OCI-M2 (cell line): ENCODE measurements at regions not wholly inside any gene's neighbourhood (a gene's known extent, or its start where the extent isn't known, plus 50 kb on each side); places are given as distances from the start of the nearest gene placed in this dataset.
"Not testable (repeated sequence)": the region's sequence is repeated elsewhere in the genome, so short reads cannot be mapped to it uniquely, and the experiment has no call there.

ENCODE experiments used
- DNase-seq: peaks from one replicate; lab custom pipeline; 2025; ENCODE audit not compliant: unreplicated experiment; lab: John Stamatoyannopoulos, UW

DNA sequence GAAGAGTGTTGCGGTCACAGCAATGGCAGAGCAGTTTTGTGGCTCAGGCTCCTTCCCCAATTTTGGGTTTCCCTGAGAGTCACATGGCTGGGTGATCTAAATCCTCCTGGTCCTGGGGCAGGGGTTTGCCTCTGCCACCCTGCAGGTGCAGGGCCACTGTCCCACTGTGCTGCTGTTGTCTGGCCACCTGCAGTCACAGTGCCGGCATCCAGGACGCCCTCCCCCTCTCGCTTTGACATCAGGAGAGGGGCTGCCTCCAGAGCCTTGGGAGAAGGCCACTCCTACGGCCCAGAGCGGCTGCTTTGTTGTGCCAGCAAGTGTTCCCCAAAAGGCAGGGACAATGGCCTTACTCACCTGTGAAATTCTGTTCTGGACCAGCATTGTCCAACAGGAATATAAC is 449.0 kb downstream of the QKI start:
- no peak for DNase-seq

DNA sequence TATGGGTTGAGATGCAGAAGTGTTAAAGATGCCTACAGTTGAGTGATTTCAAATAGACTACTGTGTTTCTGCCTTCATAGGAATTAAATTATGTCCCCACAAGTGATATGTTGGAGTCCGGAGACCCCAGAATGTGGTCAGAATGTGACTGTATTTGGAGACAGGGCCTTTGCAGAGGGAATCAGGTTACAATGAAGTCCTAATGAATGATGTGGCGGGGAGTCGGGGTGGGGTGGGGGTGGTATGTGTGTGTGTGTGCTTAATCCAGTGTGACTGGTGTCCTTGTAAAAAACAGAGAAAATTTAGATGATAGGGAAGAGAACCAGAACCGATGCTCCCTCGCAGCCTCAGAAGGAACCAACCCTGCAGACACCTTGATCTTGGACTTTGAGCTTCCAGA is 448.2 kb downstream of the QKI start:
- no peak for DNase-seq

DNA sequence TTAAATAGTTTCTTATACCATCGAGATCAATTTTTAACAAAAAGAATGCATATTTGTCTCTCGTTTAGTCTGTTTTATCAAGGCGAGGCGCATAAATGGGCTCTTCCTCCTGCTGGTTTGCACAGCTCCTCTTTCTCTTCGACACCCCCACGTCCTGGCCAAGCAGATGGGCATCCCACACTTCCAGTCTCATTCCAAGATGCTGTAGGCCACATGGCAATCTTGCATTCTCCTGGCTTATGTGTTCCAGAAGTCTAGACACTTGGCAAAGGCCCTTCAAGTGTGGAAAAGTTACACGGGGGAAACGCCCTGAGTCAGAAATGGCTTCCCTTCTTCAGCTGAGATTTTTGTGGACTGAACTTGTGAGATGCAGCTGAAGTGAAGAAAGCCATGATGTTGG is 447.1 kb downstream of the QKI start:
- DNase-seq, result no peak

DNA sequence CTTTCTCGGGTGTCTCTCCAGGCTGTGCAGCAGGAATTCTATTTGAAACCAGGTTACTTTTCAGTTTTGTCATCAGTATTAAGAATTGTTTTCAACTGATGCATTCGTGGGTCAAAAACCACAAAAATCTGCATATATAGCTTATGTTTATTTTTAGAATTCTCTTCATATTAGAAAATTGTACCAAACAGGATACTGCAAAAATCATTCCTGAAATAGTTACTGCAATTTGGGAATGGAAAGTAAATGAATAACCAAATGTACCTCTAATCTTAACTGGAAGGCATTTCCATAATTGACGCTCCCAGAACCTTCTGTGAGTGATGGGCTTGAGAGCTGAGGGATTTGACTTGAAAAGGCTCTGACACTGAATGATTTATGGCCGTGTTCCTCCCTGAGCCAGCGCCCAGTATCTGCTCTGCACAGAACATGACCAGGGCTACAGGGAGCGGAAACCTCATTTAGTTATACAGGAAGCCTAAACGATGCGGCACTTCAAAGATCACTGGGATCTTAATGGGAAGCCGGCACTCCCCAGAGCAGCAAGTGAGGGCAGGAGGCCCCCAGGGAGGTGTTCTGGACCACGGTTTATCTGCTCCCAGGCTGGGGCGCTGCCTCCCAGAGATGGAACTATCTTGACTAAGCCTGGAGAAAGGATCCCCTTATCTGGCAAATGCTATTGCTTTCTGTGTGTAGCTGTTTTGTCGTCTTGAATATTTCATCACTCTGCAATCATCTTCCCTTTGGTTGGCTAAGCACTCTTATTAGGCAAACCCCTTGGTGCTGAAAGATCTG is 446.0 kb downstream of the QKI start:
- DNase-seq, result peak; percentile 78

DNA sequence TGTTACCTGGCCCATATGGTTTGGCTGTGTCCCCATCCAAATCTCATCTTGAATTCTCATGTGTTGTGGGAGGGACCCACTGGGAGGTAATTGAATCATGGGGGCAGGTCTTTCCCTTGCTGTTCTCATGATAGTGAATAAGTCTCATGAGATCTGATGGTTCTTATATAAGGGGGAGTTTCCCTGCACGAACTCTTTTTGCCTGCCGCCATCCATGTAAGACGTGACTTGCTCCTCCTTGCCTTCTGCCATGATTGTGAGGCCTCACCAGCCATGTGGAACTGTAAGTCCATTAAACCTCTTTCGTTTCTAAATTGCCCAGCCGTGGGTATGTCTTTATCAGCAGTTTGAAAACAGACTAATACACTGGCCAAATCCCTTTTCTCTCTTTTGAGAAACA is 444.4 kb downstream of the QKI start:
- not testable (repeated sequence) for DNase-seq

DNA sequence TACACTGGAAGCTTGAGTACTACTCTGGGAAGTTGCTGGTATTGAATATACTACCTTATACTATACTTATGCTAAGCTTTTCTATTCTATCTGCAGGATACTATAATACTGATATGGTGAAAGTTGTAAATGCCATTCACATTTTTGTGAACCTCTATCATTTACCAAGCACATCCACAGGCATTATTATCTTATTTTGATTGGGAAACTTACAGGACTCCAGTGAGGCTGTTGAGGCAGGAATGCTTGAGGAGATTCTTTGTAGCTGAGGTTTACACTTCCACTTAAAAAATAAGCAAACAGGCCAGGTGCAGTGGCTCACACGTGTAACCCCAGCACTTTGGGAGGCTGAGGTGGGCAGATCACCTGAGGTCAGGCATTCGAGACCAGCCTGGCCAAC is 442.9 kb downstream of the QKI start:
- DNase-seq, result no peak

DNA sequence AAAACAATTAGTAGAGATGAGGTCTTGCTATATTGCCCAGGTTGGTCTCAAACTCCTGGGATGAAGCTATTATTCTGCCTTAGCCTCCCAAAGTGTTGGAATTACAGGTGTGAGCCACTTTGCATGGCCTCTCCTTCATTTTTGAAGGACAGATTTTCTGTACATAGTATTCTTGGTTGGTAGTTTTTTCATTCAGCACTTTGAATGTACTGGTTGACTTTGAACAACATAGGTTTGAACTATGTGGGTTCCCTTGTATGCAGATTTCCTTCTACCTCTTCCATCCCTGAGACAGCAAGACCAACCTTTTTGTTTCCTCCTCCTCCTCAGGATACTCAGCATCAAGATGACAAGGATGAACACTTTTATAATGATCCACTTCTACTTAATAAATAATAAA is 436.4 kb downstream of the QKI start:
- no peak for DNase-seq

DNA sequence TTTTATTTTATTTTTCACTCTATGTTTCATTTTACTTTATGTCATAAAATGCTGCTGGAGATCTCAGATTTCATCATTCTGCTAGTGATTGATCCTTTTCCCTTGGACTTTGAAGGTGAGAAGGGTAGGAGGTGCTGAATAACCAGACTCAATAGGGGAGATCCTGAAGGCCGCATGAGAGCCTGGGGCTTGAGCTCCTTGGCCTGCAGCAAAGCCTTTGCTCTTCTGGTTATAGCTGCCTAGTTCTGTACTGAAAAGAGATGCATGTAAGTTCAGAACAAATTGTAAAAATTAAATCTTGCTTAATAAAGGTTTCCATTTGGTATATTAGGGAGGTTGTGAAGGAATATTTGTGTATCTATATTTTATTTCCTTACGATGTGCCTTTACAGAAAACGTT is 430.2 kb downstream of the QKI start:
- DNase-seq, result no peak

DNA sequence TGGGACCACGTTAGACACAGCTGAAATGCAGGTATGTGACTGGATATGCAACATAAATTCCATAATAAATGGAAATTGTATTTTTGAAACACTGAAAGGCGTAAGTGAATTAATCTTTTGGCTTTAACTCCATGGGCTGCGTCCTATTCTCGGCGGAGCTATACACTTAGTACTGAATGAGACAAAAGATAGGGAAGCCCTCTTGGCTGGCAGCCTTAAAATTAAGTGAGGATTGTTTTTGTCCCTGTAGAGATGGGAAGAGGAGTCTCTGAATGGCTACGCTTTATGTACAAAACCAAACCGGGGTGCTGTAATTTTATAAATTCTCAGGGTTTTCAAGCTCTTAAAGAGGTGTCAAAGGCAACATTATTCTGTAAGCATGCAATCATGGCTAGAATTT is 429.8 kb downstream of the QKI start:
- DNase-seq, result no peak

DNA sequence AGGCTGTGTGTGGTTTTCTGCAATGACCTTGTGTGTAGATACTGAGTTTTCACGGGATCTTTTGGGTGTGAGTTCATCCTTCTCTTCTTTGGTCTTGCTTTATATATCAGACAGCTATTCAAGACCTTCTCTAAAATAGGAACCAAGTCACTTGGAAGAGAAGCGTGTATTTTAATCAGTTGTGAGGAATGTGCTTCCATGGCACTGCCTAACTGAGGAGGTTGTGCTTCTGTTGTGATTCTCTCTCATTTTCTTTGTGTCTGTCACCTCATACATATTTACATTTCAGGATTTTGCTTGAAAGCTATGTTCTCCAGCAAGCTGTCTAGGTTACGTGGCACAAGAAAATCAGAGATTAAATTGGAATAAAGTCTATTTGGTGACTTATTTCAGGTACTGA is 428.7 kb downstream of the QKI start:
- DNase-seq, result no peak

DNA sequence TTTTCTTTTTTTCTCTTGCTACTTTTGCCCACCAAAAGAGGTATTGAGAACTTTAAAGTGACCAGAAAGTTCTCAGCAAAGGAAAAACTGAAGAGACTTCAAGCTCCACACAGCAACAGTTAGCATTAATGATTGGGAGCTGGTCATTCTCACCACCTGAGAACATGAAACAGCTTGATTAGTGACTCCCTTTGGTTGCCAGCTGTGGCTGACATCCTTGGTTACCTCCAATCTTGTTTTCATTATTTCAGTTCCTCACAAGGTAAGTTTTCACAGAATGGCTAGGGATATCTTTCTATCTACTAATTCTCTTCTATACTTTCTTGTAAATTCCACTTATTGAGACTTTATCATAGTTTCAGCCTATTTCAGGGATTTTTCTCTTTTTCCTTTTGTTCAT is 427.9 kb downstream of the QKI start:
- no peak for DNase-seq

DNA sequence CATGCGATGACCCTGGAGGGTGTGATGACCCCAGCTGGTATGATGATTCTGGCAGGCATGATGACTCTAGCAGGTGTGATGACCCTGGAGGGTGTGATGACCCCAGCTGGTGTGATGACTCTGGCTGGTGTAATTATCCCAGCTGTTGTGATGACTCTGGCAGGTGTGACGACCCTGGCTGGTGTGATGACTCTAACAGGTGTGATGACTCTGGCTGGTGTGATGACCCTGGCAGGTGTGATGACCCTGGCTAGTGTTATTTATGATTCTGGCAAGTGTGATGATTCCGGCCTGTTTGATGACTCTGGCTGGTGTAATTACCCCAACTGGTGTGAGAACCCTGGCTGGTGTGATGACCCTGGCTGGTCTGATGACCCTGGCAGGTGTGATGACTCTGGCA is 427.2 kb downstream of the QKI start:
- DNase-seq, result no peak

DNA sequence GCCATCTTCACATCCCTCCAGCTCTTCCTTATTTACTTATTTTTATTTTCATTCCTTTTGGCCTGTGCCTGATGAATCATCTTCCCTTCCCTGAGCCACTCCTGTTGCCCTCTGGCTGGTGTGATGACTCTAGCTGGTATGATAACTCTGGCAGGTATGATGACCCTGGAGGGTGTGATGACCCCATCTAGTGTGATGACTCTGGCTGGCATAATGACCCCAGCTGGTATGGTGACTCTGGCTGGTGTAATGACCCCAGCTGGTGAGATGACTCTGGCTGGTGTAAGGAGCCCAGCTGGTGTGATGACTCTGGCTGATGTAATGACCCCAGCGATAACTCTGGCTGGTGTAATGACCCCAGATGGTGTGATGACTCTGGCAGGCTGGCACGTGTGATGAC is 426.8 kb downstream of the QKI start:
- DNase-seq, result no peak

DNA sequence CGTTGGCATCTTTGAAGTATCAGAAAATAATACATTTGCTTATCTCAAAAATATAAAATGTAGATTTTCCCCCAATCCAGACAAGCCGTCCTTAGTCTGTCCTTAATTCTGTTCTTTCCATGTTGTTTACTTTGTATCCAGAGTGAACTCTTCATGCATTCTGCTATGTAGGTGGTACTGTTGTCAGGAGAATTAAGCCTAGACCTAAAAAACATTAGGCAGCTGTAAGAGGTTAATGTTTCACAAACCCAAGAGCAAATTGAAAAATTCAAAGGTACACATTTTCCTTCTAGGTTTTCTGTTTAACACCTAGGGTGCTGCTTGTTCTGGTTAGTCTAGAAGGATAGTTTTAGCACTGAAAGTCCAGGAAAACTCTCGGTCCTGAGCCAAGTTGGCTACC is 426.4 kb downstream of the QKI start:
- no peak for DNase-seq

DNA sequence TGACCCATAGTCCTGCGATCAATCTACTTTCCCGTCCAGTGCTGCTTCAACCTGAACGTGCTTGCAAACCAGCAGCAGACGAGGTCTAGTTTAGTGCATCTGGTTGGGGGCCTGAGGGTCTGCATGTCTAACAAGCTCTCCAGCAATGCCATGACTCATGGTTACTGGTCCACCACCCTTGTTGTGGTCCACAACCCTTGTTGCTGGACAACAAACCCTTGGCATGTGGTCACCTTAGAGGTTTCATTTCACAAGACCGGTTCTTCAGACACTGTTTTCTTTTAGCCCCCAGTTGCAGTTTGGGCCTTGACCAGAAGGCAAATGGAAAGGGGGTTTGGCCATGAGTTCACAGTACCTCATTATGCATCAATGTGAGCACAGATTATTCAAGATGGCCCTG is 424.8 kb downstream of the QKI start:
- no peak for DNase-seq

DNA sequence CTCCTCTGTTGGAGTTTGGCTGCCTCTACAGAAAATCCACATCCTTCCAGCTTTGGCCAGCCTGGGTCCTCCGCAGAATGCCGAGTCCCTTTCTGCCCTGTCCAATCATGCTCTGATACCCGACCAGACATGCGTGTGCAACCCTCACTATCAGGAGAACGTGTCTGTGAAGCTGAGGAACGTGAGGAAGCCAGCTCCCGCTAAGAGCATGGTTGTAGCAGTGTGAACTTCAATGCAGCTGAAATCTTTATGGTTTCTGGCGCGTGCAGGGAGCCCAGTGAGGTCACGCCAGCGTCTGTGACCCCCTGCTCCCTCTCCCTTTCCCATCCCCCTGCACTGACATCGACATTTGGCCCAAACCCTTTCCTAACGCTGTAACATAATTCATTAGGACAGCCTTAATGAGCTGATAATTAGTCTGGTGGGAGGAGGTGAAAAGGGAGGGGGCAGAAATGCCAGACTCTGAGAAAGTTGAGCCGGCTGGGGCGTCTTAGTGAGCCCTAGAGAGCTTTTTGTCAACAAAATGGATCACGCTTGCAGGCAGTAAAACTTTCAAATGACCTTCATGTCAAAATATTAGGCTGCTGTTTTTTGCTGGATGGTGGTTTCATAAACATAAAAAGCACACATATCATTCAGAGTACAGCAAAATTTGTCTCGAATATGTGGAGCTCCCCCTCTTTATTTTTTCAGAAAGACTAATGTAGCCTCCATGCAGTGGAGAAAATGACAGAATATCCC is 423.3 kb downstream of the QKI start:
- DNase-seq, result no peak

DNA sequence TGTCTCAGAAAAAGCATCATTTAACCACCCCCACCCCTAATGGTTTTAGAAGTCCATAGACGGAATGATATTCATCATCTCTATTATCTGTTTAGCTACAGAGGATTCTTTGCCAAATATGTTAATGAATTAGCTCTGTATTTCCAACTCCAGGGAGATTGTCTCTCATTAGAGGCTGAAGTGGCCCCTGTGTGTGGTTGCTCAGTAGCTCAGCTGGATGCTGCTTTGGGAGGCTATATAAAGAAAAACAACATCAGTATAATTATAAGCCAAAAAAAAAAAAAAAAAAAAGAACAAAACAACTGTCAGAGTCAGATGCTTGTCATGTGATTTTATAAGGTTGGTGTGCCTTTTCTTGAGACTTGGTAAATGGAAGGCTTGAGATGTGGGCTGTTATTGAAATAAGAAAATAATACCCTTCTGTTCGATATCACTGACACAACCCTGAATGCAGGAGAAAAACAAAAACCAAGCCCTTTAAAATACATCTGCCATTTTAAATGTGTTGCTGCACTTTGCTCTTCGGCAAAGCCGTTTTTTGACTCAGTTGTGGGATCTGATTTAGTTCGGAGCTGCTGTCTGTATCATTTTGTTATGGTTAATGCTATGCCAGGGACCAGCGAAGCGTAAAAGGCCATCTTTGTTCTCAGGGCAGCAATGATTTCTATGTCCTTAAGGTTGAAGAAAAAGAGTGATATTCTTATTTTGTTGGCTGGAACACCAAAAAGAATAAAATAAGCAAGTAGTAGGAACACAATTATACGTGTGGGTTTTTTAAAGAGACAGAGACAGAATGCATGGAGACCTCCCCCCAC is 422.6 kb downstream of the QKI start:
- DNase-seq, result no peak

DNA sequence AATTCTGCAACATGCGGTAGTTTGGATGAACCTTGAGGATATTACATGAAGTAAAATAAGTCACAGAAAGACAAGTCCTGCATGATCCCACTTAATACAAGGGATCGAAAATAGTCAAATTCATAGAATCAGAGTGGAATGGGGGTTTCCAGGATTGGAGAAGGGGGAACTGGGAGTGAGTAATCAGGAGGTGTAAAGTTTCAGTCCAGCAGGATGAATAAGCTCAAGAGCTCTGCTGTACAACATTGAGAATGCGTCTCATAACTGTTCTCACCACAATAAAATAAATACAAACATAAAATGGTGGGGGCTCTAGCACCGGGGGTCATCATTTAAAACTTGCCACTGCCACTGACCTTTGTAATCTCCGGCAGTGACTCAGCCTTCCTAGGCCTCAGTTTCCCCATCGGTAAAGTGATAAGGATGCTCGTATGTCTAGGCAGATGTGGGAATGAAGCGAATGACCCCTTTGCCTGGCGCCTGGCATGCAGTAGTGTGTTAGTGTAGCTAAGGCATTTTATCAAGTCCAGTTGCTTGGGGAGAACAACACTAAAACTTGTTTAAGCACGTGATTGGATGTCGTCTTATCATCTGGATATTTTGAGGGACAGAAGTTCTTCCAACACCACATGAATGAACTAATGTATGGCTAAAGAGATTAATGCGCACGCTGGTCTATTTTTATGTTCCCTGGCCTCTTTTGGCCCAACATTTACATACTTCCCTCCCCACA is 421.1 kb downstream of the QKI start:
- DNase-seq, result no peak

DNA sequence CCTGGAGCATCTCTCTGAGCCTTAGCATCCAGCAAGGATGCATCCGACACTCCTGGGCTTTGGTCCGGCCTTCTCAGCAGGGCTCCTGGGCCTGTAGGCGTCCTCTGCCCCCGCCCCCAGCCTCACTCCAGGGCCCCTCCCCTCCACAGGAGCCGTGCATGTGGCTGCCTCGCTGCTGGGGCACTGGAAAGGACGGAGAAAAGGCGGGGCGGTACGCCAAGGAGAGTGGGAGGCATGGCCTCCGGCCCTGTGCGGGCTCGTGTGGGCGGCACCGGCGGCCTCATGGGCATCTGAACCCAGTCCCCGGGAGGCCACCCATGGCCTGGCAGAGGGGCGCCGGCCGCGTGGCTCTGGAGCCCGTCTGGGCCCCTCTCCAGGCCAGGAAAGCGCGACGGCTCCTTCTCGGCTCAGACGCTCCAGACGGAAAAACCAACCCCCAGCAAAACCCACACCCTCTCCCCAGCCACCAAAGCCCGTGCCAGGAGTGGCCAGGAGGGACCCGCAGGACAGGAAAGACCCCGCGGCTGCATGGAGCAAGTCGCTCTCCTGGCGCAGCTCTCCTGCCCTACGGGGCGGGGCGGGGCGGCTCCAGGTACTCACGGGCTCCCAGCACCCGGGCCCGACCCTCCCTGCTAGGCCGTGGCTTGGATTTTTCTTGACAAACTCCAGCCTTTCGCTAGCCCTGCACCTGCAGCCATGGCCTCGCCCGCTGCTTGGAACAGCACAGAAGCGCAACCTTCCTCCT is 419.9 kb downstream of the QKI start:
- no peak for DNase-seq

DNA sequence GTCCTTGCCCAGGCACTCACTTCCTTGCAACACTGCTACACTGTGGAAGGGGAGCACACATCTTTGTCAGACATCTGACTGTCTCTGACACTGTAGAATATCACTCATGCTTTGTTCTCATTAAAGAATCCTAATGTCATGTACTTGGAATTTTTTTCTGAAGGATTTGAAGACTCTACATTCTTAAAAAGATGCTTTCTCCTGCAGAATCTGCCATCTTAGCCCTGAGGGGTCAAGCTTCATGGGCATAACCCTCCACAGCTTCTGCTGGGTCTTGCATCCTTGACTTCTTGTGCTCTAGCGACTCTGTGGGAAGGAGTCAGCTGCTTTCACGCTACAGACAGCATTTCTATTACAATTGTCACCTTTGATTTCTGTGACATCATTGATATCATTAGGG is 417.2 kb downstream of the QKI start:
- DNase-seq, result no peak

DNA sequence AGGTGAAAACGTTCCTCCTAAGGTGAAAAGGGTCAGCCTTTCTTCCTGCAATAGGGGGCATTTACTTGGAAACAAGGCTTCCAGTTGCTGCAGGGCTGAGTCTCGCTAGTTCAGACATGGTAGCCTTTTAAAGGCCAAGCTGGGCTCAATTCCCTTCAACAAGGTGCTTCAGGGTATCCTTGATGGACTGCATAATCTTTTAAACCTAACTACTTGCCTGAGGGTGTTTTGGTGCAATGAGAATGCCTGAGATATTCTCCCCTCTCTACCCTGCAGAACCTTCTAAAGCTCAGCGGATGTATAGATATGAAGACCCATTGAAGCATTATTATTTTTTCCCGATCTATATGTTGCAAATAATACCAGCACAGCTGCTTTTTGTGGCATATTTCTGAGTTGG is 416.1 kb downstream of the QKI start:
- no peak for DNase-seq
